Kidney (tissue), 13 donors: ENCODE measurements at regions not wholly inside any gene's neighbourhood (a gene's known extent, or its start where the extent isn't known, plus 50 kb on each side); places are given as distances from the start of the nearest gene placed in this dataset.

ENCODE experiments used
- DNase-seq, 5 donors: peaks; one replicate each; pipeline ENCODE4 v3.0.0-alpha.2; 2013 to 2020
- FAIRE-seq: peaks from 2 replicates; lab custom pipeline; 2012; peaks lifted over from hg19 to GRCh38; lab: Jason Lieb, UNC
- H3K27ac ChIP-seq, 2 donors: one replicate each; pipeline ENCODE4 v1.7.0; 2013; ENCODE audit warnings: low read depth in 2 of 2, low read length in 2 of 2, inconsistent platforms in 1 of 2
- H3K27me3 ChIP-seq: one replicate; pipeline ENCODE4 v1.7.1; 2013; ENCODE audit warnings: low read length, inconsistent platforms; ENCODE audit not compliant: control insufficient read depth, insufficient read depth
- H3K36me3 ChIP-seq, 3 donors: one replicate each; pipeline versions ENCODE4 v1.7.0 to v1.7.1; 2013; ENCODE audit warnings: low read length in 3 of 3, control low read depth in 1 of 3, inconsistent platforms in 1 of 3; ENCODE audit not compliant: insufficient read depth in 3 of 3, control insufficient read depth in 2 of 3
- H3K4me1 ChIP-seq, 3 donors: one replicate each; pipeline versions ENCODE4 v1.7.0 to v1.7.1; 2013; ENCODE audit warnings: low read length in 3 of 3, inconsistent platforms in 1 of 3, low read depth in 1 of 3; ENCODE audit not compliant: control insufficient read depth in 2 of 3, insufficient read depth in 2 of 3
- H3K4me3 ChIP-seq, 3 donors: one replicate each; pipeline versions ENCODE4 v1.7.0 to v1.8.1; 2013; ENCODE audit warnings: low read length in 3 of 3, control low read depth in 1 of 3, inconsistent platforms in 1 of 3
- H3K9ac ChIP-seq, 3 donors: one replicate each; pipeline versions ENCODE4 v1.7.0 to v1.7.1; 2013; ENCODE audit warnings: low read length in 3 of 3, control low read depth in 1 of 3, inconsistent platforms in 1 of 3
- H3K9me3 ChIP-seq, 3 donors: one replicate each; pipeline versions ENCODE4 v1.7.0 to v1.7.1; 2013; ENCODE audit warnings: low read length in 3 of 3, control low read depth in 1 of 3, inconsistent platforms in 1 of 3; ENCODE audit not compliant: control insufficient read depth in 2 of 3, insufficient read depth in 1 of 3
- CTCF ChIP-seq: IDR thresholded peaks from 3 replicates; pipeline ENCODE4 v1.5.1; 2012; ENCODE audit warnings: mild to moderate bottlenecking, moderate library complexity, borderline replicate concordance; ENCODE audit not compliant: insufficient read depth; ENCODE audit errors: extremely low read depth
- intact Hi-C: fragments of 100-400 bp; cut with DNase I; formaldehyde crosslinking; loops from one replicate; pipeline ENCODE4 v1.11.1; 2022
- donor health status: control.
- donor health status: control.
- donor health status: control.
- donor health status: control.
- donor health status: control.
- donor health status: DM: yes; HTN: yes; CAD: no.
- donor health status: Normal renal cell carcinoma (clear cell type).

DNA sequence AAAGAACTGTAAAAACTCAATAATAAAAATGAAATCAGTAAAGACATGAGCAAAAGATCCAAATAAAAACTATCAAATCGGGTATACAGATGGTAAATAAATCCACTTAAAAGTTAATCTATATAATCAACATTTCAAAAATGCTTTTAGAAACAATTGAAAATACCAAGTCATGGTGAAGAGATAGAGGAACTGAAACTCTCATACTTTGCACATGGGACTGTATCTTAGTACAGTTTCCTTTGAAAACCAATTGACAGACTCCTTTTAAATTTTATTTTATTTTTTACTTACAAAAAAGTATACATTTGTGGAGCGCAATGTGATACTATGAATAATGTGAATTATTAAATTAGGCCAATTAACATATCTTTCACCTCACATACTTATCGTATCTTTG, 98.6 kb upstream of the FAR2 start:
- DNase-seq (no peak), FAIRE-seq (no peak)
- Histone ChIP-seq H3K9me3 (no peaks in the 10 kb centered on the region), H3K9ac (no peak overlapping the region), H3K36me3 (no peaks in the 10 kb centered on the region), H3K27ac (no peak overlapping the region), H3K4me1 (no peaks in the 10 kb centered on the region), H3K4me3 (no peak overlapping the region), H3K27me3 (no peaks in the 10 kb centered on the region)
- intact Hi-C loops, result no loop called here
- TF ChIP-seq CTCF, result no peak

GRCh38 chr12:29051221-29051620, 97.9 kb upstream of the FAR2 start:
- H3K27ac ChIP-seq, result no peak overlapping the region
- H3K9me3 ChIP-seq, result no peaks in the 10 kb centered on the region
- H3K27me3 ChIP-seq, result no peaks in the 10 kb centered on the region
- H3K36me3 ChIP-seq, result no peaks in the 10 kb centered on the region
- intact Hi-C loops, result no loop called here
- H3K4me3 ChIP-seq, result no peak overlapping the region
- no peaks in the 10 kb centered on the region for H3K4me1 ChIP-seq
- TF ChIP-seq CTCF, result no peak
- no peak overlapping the region for H3K9ac ChIP-seq
- no peak for FAIRE-seq
- DNase-seq, result no peak

GRCh38 chr12:29053567-29053966, 95.5 kb upstream of the FAR2 start:
- H3K4me3 ChIP-seq, result no peak overlapping the region
- no peaks in the 10 kb centered on the region for H3K36me3 ChIP-seq
- no peaks in the 10 kb centered on the region for H3K4me1 ChIP-seq
- H3K9ac ChIP-seq, result no peak overlapping the region
- no peak overlapping the region for H3K27ac ChIP-seq
- DNase-seq, result no peak
- no peaks in the 10 kb centered on the region for H3K27me3 ChIP-seq
- intact Hi-C loops, result no loop called here
- FAIRE-seq, result no peak
- no peak for TF ChIP-seq CTCF
- no peaks in the 10 kb centered on the region for H3K9me3 ChIP-seq
